GM23338 (cell line): ENCODE measurements at regions not wholly inside any gene's neighbourhood (a gene's known extent, or its start where the extent isn't known, plus 50 kb on each side); places are given as distances from the start of the nearest gene placed in this dataset.

ENCODE experiments used
- ATAC-seq: fragments of 200-7000 bp; cut with Tn5 transposase; 3 replicates; pipeline ENCODE4 v1.9.1; 2020
- DNase-seq: peaks from one replicate; pipeline ENCODE4 v3.0.0-alpha.2; 2015; ENCODE audit warnings: low spot score
- H2AFZ ChIP-seq: fragments of 200-600 bp; sonication (generic); 2 replicates; pipeline ENCODE4 v1.8.0; 2016; ENCODE audit warnings: antibody characterized with exemption, mild to moderate bottlenecking, moderate library complexity
- H3F3A ChIP-seq: fragments of 200-600 bp; sonication (generic); replicated peaks from 2 replicates; pipeline ENCODE4 v1.8.0; 2017; ENCODE audit warnings: antibody characterized with exemption, mixed run types, low read depth
- H3K27ac ChIP-seq: fragments of 200-600 bp; sonication (generic); 2 replicates; pipeline ENCODE4 v1.6.1; 2016; ENCODE audit warnings: low read depth
- H3K27me3 ChIP-seq: fragments of 200-600 bp; sonication (generic); 2 replicates; pipeline ENCODE4 v1.8.0; 2016; ENCODE audit warnings: mild to moderate bottlenecking, mixed run types, moderate library complexity; ENCODE audit not compliant: insufficient read depth
- H3K36me3 ChIP-seq: fragments of 200-600 bp; sonication (generic); 2 replicates; pipeline ENCODE4 v1.8.0; 2016; ENCODE audit warnings: mild to moderate bottlenecking; ENCODE audit not compliant: insufficient read depth
- H3K4me1 ChIP-seq: fragments of 200-600 bp; sonication (generic); 2 replicates; pipeline ENCODE4 v1.8.0; 2016; ENCODE audit warnings: mild to moderate bottlenecking, moderate library complexity; ENCODE audit not compliant: insufficient read depth
- H3K4me2 ChIP-seq: fragments of 200-600 bp; sonication (generic); 2 replicates; pipeline ENCODE4 v1.7.1; 2017; ENCODE audit warnings: mixed run types
- H3K4me3 ChIP-seq: fragments of 200-600 bp; sonication (generic); 2 replicates; pipeline ENCODE4 v1.6.1; 2016; ENCODE audit warnings: mixed run types
- H3K79me2 ChIP-seq: fragments of 200-600 bp; sonication (generic); replicated peaks from 2 replicates; pipeline ENCODE4 v1.8.0; 2017; ENCODE audit warnings: mild to moderate bottlenecking; ENCODE audit not compliant: insufficient read depth
- H3K9me2 ChIP-seq: fragments of 200-600 bp; sonication (generic); 2 replicates; pipeline ENCODE4 v1.8.0; 2017; ENCODE audit not compliant: insufficient read depth
- H4K20me1 ChIP-seq: fragments of 200-600 bp; sonication (generic); replicated peaks from 2 replicates; pipeline ENCODE4 v1.8.0; 2017; ENCODE audit warnings: mild to moderate bottlenecking; ENCODE audit not compliant: insufficient read depth
- H3K27ac Mint-ChIP-seq: 2 replicates; pipeline ENCODE4 v1.8.0; 2020; ENCODE audit warnings: inconsistent platforms, mild to moderate bottlenecking, moderate library complexity, mixed read lengths
- H3K27me3 Mint-ChIP-seq: 3 replicates; pipeline ENCODE4 v1.8.0; 2022; ENCODE audit warnings: low read depth, mild to moderate bottlenecking, moderate library complexity, mixed read lengths, inconsistent platforms; ENCODE audit not compliant: insufficient read depth, poor library complexity
- H3K36me3 Mint-ChIP-seq: 3 replicates; pipeline ENCODE4 v1.8.0; 2021; ENCODE audit warnings: low read depth, mild to moderate bottlenecking, inconsistent platforms, moderate library complexity, mixed read lengths
- H3K4me1 Mint-ChIP-seq: 3 replicates; pipeline ENCODE4 v1.8.0; 2020; ENCODE audit warnings: mild to moderate bottlenecking, inconsistent platforms, mixed read lengths
- H3K4me3 Mint-ChIP-seq: 3 replicates; pipeline ENCODE4 v1.8.0; 2021; ENCODE audit warnings: moderate library complexity, mild to moderate bottlenecking, inconsistent platforms, mixed read lengths
- H3K9me3 Mint-ChIP-seq: 3 replicates; pipeline ENCODE4 v1.8.0; 2020; ENCODE audit warnings: moderate library complexity, mild to moderate bottlenecking, inconsistent platforms, mixed read lengths
- EZH2 ChIP-seq: fragments of 200-600 bp; sonication (generic); IDR thresholded peaks from one replicate; pipeline ENCODE4 v1.8.0; 2017; ENCODE audit warnings: antibody characterized with exemption, mild to moderate bottlenecking, low read depth; ENCODE audit not compliant: unreplicated experiment
- EZH2phosphoT487 ChIP-seq: fragments of 200-600 bp; sonication (generic); IDR thresholded peaks from one replicate; pipeline ENCODE4 v1.8.1; 2018; ENCODE audit warnings: antibody characterized with exemption; ENCODE audit not compliant: unreplicated experiment
- POLR2AphosphoS5 ChIP-seq: IDR thresholded peaks from 2 replicates; pipeline ENCODE4 v1.6.1; 2016; ENCODE audit warnings: antibody characterized with exemption, low read depth
- STAT1 ChIP-seq: IDR thresholded peaks from one replicate; pipeline ENCODE4 v1.6.1; 2016; ENCODE audit warnings: antibody characterized with exemption; ENCODE audit not compliant: unreplicated experiment
- ZNF114 ChIP-seq: fragments of 250-450 bp; sonication (Bioruptor Pico); IDR thresholded peaks from 2 replicates; pipeline ENCODE4 v1.5.0; 2020; ENCODE audit warnings: mild to moderate bottlenecking, moderate library complexity
- ZNF331 ChIP-seq: fragments of 250-450 bp; sonication (Bioruptor Pico); IDR thresholded peaks from 2 replicates; pipeline ENCODE4 v1.5.0; 2020; ENCODE audit warnings: low read depth, mild to moderate bottlenecking, moderate library complexity
- TF ChIP-seq, protein P1 (sequence below): IDR thresholded peaks from one replicate; pipeline ENCODE4 v1.6.1; 2018; ENCODE audit warnings: antibody characterized with exemption; ENCODE audit not compliant: unreplicated experiment
- TF ChIP-seq, protein P2 (sequence below): fragments of 250-450 bp; sonication (Bioruptor Pico); IDR thresholded peaks from 2 replicates; pipeline ENCODE4 v1.5.0; 2020; ENCODE audit warnings: mild to moderate bottlenecking, moderate library complexity

DNA sequence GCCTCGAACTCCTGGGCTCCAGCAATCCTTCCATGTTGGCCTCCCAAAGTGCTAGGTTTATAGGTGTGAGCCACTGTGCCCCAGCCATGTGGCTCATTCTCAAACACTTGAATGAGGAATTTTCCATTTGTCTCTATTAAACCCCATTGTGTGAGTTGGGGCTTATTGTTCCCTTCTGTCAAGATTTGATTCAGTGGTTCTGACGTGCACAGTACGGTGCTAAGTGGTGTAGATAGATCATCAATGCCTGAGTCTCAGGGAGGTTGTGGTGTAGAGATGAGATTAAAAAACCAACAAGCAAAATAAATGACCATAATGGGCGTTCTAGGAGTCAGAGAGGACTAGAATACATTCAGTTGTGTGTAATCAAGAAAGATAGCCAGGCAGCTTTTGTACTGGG is 335.6 kb downstream of the PRL start:
- no peak for DNase-seq
- Mint-ChIP-seq H3K9me3 (no peaks in the 10 kb centered on the region; the same call in 2 of the 3 replicates), H3K4me1 (peaks cover 19% of the 10 kb centered on the region), H3K27me3 (peaks cover 4% of the 10 kb centered on the region), H3K4me3 (no peak overlapping the region), H3K36me3 (peaks cover 13% of the 10 kb centered on the region; the same call in 2 of the 3 replicates), H3K27ac (no peak overlapping the region)
- H3F3A ChIP-seq = no peaks in the 10 kb centered on the region
- H3K27me3 ChIP-seq = no peaks in the 10 kb centered on the region
- no peak overlapping the region for H3K27ac ChIP-seq
- H3K4me1 ChIP-seq = peaks cover 10% of the 10 kb centered on the region
- no peak overlapping the region for H3K4me2 ChIP-seq
- peaks cover 12% of the 10 kb centered on the region; the same call in 1 of the 2 replicates for H3K79me2 ChIP-seq
- no peaks in the 10 kb centered on the region for H4K20me1 ChIP-seq
- no peak for TF ChIP-seq EZH2
- TF ChIP-seq EZH2phosphoT487 = no peak
- TF ChIP-seq ZNF331 (CRISPR knock-in tag) = no peak
- TF ChIP-seq, protein P1, sequence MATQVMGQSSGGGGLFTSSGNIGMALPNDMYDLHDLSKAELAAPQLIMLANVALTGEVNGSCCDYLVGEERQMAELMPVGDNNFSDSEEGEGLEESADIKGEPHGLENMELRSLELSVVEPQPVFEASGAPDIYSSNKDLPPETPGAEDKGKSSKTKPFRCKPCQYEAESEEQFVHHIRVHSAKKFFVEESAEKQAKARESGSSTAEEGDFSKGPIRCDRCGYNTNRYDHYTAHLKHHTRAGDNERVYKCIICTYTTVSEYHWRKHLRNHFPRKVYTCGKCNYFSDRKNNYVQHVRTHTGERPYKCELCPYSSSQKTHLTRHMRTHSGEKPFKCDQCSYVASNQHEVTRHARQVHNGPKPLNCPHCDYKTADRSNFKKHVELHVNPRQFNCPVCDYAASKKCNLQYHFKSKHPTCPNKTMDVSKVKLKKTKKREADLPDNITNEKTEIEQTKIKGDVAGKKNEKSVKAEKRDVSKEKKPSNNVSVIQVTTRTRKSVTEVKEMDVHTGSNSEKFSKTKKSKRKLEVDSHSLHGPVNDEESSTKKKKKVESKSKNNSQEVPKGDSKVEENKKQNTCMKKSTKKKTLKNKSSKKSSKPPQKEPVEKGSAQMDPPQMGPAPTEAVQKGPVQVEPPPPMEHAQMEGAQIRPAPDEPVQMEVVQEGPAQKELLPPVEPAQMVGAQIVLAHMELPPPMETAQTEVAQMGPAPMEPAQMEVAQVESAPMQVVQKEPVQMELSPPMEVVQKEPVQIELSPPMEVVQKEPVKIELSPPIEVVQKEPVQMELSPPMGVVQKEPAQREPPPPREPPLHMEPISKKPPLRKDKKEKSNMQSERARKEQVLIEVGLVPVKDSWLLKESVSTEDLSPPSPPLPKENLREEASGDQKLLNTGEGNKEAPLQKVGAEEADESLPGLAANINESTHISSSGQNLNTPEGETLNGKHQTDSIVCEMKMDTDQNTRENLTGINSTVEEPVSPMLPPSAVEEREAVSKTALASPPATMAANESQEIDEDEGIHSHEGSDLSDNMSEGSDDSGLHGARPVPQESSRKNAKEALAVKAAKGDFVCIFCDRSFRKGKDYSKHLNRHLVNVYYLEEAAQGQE = no peak
- TF ChIP-seq POLR2AphosphoS5 = no peak
- no peak for TF ChIP-seq STAT1
- no peak overlapping the region for H2AFZ ChIP-seq
- no peak overlapping the region for H3K4me3 ChIP-seq
- no peak for ATAC-seq
- H3K9me2 ChIP-seq = no peaks in the 10 kb centered on the region
- no peaks in the 10 kb centered on the region for H3K36me3 ChIP-seq

DNA sequence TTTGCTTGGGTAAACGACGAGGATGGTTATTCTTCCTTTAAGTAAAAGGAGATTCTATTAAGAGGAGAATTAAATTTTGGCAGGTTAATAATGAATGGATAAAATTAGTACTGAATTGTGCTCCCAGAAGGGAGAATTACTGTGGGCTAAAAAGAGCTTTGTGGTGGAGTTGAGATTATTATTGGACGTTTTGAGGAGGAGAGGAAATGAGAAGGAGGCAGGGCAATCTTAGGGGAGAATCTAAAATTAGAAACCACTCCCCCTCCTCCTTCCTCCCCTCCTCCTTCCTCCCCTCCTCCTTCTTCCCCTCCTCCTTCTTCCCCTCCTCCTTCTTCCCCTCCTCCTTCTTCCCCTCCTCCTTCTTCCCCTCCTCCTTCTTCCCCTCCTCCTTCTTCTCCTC is 331.8 kb downstream of the PRL start:
- ATAC-seq = no peak
- no peaks in the 10 kb centered on the region for H3K9me2 ChIP-seq
- Mint-ChIP-seq H3K4me3 (no peak overlapping the region), H3K27me3 (no peaks in the 10 kb centered on the region), H3K27ac (no peak overlapping the region; the same call in 1 of the 2 replicates), H3K36me3 (peaks cover 2% of the 10 kb centered on the region; the same call in 1 of the 3 replicates), H3K4me1 (peaks cover 39% of the 10 kb centered on the region), H3K9me3 (no peaks in the 10 kb centered on the region)
- H3K36me3 ChIP-seq = no peaks in the 10 kb centered on the region
- no peak overlapping the region for H3K4me3 ChIP-seq
- no peaks in the 10 kb centered on the region for H4K20me1 ChIP-seq
- no peak overlapping the region for H3K27ac ChIP-seq
- no peak overlapping the region for H2AFZ ChIP-seq
- H3F3A ChIP-seq = no peaks in the 10 kb centered on the region
- H3K79me2 ChIP-seq = peaks cover 23% of the 10 kb centered on the region; the same call in 1 of the 2 replicates
- 0 out of 2 replicates have a peak overlapping the region, but pooled peaks have one; percentile 19 for H3K4me2 ChIP-seq
- H3K27me3 ChIP-seq = no peaks in the 10 kb centered on the region
- peaks cover 15% of the 10 kb centered on the region for H3K4me1 ChIP-seq
- TF ChIP-seq POLR2AphosphoS5 (no peak), EZH2 (no peak), ZNF114 (no peak)
- TF ChIP-seq, protein P2, sequence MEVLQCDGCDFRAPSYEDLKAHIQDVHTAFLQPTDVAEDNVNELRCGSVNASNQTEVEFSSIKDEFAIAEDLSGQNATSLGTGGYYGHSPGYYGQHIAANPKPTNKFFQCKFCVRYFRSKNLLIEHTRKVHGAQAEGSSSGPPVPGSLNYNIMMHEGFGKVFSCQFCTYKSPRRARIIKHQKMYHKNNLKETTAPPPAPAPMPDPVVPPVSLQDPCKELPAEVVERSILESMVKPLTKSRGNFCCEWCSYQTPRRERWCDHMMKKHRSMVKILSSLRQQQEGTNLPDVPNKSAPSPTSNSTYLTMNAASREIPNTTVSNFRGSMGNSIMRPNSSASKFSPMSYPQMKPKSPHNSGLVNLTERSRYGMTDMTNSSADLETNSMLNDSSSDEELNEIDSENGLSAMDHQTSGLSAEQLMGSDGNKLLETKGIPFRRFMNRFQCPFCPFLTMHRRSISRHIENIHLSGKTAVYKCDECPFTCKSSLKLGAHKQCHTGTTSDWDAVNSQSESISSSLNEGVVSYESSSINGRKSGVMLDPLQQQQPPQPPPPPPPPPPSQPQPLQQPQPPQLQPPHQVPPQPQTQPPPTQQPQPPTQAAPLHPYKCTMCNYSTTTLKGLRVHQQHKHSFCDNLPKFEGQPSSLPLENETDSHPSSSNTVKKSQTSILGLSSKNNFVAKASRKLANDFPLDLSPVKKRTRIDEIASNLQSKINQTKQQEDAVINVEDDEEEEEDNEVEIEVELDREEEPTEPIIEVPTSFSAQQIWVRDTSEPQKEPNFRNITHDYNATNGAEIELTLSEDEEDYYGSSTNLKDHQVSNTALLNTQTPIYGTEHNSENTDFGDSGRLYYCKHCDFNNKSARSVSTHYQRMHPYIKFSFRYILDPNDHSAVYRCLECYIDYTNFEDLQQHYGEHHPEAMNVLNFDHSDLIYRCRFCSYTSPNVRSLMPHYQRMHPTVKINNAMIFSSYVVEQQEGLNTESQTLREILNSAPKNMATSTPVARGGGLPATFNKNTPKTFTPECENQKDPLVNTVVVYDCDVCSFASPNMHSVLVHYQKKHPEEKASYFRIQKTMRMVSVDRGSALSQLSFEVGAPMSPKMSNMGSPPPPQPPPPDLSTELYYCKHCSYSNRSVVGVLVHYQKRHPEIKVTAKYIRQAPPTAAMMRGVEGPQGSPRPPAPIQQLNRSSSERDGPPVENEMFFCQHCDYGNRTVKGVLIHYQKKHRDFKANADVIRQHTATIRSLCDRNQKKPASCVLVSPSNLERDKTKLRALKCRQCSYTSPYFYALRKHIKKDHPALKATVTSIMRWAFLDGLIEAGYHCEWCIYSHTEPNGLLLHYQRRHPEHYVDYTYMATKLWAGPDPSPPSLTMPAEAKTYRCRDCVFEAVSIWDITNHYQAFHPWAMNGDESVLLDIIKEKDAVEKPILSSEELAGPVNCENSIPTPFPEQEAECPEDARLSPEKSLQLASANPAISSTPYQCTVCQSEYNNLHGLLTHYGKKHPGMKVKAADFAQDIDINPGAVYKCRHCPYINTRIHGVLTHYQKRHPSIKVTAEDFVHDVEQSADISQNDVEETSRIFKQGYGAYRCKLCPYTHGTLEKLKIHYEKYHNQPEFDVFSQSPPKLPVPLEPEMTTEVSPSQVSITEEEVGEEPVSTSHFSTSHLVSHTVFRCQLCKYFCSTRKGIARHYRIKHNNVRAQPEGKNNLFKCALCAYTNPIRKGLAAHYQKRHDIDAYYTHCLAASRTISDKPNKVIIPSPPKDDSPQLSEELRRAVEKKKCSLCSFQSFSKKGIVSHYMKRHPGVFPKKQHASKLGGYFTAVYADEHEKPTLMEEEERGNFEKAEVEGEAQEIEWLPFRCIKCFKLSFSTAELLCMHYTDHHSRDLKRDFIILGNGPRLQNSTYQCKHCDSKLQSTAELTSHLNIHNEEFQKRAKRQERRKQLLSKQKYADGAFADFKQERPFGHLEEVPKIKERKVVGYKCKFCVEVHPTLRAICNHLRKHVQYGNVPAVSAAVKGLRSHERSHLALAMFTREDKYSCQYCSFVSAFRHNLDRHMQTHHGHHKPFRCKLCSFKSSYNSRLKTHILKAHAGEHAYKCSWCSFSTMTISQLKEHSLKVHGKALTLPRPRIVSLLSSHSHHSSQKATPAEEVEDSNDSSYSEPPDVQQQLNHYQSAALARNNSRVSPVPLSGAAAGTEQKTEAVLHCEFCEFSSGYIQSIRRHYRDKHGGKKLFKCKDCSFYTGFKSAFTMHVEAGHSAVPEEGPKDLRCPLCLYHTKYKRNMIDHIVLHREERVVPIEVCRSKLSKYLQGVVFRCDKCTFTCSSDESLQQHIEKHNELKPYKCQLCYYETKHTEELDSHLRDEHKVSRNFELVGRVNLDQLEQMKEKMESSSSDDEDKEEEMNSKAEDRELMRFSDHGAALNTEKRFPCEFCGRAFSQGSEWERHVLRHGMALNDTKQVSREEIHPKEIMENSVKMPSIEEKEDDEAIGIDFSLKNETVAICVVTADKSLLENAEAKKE (CRISPR knock-in tag) = no peak
- DNase-seq = no peak
